CD1c-positive myeloid dendritic cell (primary cell): ENCODE measurements at regions not wholly inside any gene's neighbourhood (a gene's known extent, or its start where the extent isn't known, plus 50 kb on each side); places are given as distances from the start of the nearest gene placed in this dataset.
"Not testable (repeated sequence)": the region's sequence is repeated elsewhere in the genome, so short reads cannot be mapped to it uniquely, and the experiment has no call there.

ENCODE experiments used
- DNase-seq: peaks from one replicate; pipeline ENCODE4 v3.0.0-alpha.2; 2016; ENCODE audit errors: extremely low spot score

GRCh38 chr1:10939654-10940450 lies 72.6 kb upstream of the TARDBP start:
- DNase-seq, result peak; percentile 44

- no peak for DNase-seq
Measured at GRCh38 chr1:10940451-10940804, 72.0 kb upstream of the TARDBP start.

GRCh38 chr1:10940838-10941237 lies 71.6 kb upstream of the TARDBP start:
- no peak for DNase-seq

GRCh38 chr1:10941891-10942541 lies 70.4 kb upstream of the TARDBP start:
- DNase-seq, result peak; percentile 51

GRCh38 chr1:10942542-10942912 lies 69.9 kb upstream of the TARDBP start:
- no peak for DNase-seq

GRCh38 chr1:10943041-10943440 lies 69.4 kb upstream of the TARDBP start:
- DNase-seq, result no peak

GRCh38 chr1:10943991-10944730 lies 68.3 kb upstream of the TARDBP start:
- DNase-seq, result no peak

GRCh38 chr1:10945991-10946509 lies 66.4 kb upstream of the TARDBP start:
- DNase-seq, result no peak

- no peak for DNase-seq
Measured at GRCh38 chr1:10947181-10947580, 65.3 kb upstream of the TARDBP start.

- no peak for DNase-seq
Measured at GRCh38 chr1:10947691-10948462, 64.6 kb upstream of the TARDBP start.

GRCh38 chr1:10948463-10948775 lies 64.0 kb upstream of the TARDBP start:
- no peak for DNase-seq

GRCh38 chr1:10950316-10951172 lies 61.9 kb upstream of the TARDBP start:
- no peak for DNase-seq

- not testable (repeated sequence) for DNase-seq
Measured at GRCh38 chr1:10951298-10951697, 61.2 kb upstream of the TARDBP start.

GRCh38 chr1:10951961-10952360 lies 60.5 kb upstream of the TARDBP start:
- no peak for DNase-seq

GRCh38 chr1:10953505-10954193 lies 58.8 kb upstream of the TARDBP start:
- DNase-seq, result no peak

GRCh38 chr1:10957133-10957532 lies 55.3 kb upstream of the TARDBP start:
- DNase-seq, result no peak

GRCh38 chr1:10958614-10959013 lies 53.8 kb upstream of the TARDBP start:
- no peak for DNase-seq

GRCh38 chr1:10960411-10961299 lies 51.8 kb upstream of the TARDBP start:
- peak; percentile 86 for DNase-seq

- no peak for DNase-seq
Measured at GRCh38 chr1:10961300-10961833, 51.1 kb upstream of the TARDBP start.
